ENCODE measurements at regions not wholly inside any gene's neighbourhood (a gene's known extent, or its start where the extent isn't known, plus 50 kb on each side); places are given as distances from the start of the nearest gene placed in this dataset.

DNA sequence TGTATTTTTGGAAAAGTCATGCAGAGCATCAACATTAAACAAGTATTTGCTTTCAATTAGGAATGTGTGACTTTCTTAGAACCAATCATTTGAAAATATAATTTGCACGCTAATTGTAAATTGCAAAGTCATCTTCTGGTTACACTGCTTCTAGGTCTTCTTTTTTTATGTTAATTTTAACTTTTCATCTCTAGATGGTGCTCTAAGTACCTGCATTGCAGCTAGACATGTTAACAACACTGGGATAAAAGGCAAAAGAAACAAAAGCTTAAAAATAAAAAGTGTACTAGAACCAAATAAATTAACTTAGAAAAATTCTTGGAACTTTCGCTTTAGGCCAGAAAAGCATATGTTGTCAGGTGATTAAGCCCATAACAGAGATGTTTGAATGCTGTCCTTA, 2758.2 kb downstream of the PCDH9 start:
- Histone ChIP-seq H2AFZ (ENCODE audit: low read length, unreplicated experiment) (no peak overlapping the region), H3K27ac (ENCODE audit: low read depth, low read length) (no peak overlapping the region), H3K4me1 (ENCODE audit: control insufficient read depth, insufficient read depth, low read length, unreplicated experiment) (no peaks in the 10 kb centered on the region), H3K27me3 (ENCODE audit: insufficient read depth, low read length) (no peaks in the 10 kb centered on the region), H3K36me3 (ENCODE audit: insufficient read depth, low read length) (no peaks in the 10 kb centered on the region), H3K79me2 (ENCODE audit: control insufficient read depth, insufficient read depth, low read length, unreplicated experiment) (no peaks in the 10 kb centered on the region), H3K4me3 (ENCODE audit: low read depth, low read length) (no peak overlapping the region)

DNA sequence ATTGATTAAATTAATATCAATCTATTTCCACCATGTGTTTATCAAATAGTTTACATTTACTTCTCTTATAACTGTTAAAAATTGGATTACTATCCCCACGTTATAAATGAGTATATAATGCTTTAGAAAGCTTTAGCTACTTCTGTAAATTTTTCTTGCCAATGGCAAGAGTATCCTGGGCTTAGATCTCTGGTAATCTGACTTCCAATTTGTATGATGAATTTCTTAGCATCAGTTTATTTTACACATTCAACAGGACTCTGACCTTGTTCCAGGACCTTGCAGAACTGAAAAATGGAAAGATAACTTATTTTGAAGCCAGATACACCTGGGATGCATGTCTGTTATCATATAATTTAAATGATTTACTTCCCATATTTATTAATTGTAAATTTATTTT, 2759.4 kb downstream of the PCDH9 start:
- Histone ChIP-seq H2AFZ (ENCODE audit: low read length, unreplicated experiment) (no peak overlapping the region), H3K27ac (ENCODE audit: low read depth, low read length) (no peak overlapping the region), H3K36me3 (ENCODE audit: insufficient read depth, low read length) (no peaks in the 10 kb centered on the region), H3K4me1 (ENCODE audit: control insufficient read depth, insufficient read depth, low read length, unreplicated experiment) (no peaks in the 10 kb centered on the region), H3K27me3 (ENCODE audit: insufficient read depth, low read length) (no peaks in the 10 kb centered on the region), H3K4me3 (ENCODE audit: low read depth, low read length) (no peak overlapping the region), H3K79me2 (ENCODE audit: control insufficient read depth, insufficient read depth, low read length, unreplicated experiment) (no peaks in the 10 kb centered on the region)

DNA sequence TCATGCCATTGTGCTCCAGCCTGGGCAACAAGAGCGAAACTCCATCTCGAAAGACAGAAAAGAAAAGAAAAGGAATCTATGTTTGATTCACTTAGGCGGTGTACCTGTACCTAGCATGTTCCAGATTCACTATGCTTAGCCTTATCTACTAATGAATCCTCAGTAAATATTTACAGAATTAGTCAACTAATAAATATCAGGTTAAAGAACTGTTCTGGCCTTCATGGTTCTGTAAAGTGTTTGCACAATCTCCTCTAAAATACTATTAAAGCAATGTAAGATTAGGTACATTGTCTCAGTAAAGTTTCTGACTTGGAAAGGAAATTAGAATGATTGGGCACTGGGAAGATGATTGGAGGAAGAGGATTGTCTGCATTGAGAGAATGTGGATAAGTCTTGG, 2770.4 kb downstream of the PCDH9 start:
- Histone ChIP-seq H3K4me1 (ENCODE audit: control insufficient read depth, insufficient read depth, low read length, unreplicated experiment) (peaks cover 7% of the 10 kb centered on the region), H3K27me3 (ENCODE audit: insufficient read depth, low read length) (no peaks in the 10 kb centered on the region), H3K27ac (ENCODE audit: low read depth, low read length) (no peak overlapping the region), H3K79me2 (ENCODE audit: control insufficient read depth, insufficient read depth, low read length, unreplicated experiment) (no peaks in the 10 kb centered on the region), H3K36me3 (ENCODE audit: insufficient read depth, low read length) (no peaks in the 10 kb centered on the region), H2AFZ (ENCODE audit: low read length, unreplicated experiment) (no peak overlapping the region), H3K4me3 (ENCODE audit: low read depth, low read length) (no peak overlapping the region)

DNA sequence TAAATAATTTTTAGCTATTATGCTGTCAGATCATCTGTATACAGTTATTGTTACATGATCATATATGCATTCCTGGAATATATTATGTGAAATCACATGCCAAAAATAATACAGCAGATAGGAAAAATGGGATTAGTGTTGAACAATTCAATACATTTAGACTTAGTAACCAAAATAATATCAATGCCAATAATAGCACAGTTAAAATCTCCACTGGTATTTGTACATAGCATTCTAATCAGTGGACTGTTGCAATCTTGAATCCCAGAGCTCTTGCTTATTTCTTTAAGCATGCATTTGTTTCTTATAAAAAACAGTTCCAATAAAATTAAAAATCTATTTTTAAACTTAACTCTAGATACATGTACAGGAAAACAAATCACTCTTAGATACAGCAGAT, 2772.2 kb downstream of the PCDH9 start:
- Histone ChIP-seq H3K36me3 (ENCODE audit: insufficient read depth, low read length) (no peaks in the 10 kb centered on the region), H3K4me1 (ENCODE audit: control insufficient read depth, insufficient read depth, low read length, unreplicated experiment) (peaks cover 7% of the 10 kb centered on the region), H3K4me3 (ENCODE audit: low read depth, low read length) (no peak overlapping the region), H3K27me3 (ENCODE audit: insufficient read depth, low read length) (no peaks in the 10 kb centered on the region), H2AFZ (ENCODE audit: low read length, unreplicated experiment) (no peak overlapping the region), H3K79me2 (ENCODE audit: control insufficient read depth, insufficient read depth, low read length, unreplicated experiment) (no peaks in the 10 kb centered on the region), H3K27ac (ENCODE audit: low read depth, low read length) (peak overlapping the region; percentile 31; the same call in 1 of the 2 replicates)

DNA sequence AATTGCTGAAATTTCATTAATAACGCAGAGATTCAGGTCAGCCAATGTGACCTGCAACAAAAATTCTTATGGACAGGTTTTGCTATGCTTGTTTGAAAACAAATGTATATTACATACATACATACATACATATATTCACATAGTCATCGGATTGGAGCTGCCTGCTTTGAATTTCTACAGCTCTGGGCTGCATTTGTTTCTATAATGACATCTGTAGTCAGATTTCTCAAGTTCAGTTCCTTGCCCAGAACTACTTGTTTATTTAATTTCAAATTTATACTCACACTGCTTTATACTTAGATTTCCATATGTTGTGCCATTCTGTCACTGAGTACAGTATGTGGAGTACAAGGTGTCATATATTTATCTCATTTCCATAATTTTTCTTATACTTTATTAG, 2775.0 kb downstream of the PCDH9 start:
- Histone ChIP-seq H2AFZ (ENCODE audit: low read length, unreplicated experiment) (no peak overlapping the region), H3K27ac (ENCODE audit: low read depth, low read length) (no peak overlapping the region), H3K27me3 (ENCODE audit: insufficient read depth, low read length) (no peaks in the 10 kb centered on the region), H3K4me1 (ENCODE audit: control insufficient read depth, insufficient read depth, low read length, unreplicated experiment) (peaks cover 7% of the 10 kb centered on the region), H3K79me2 (ENCODE audit: control insufficient read depth, insufficient read depth, low read length, unreplicated experiment) (no peaks in the 10 kb centered on the region), H3K4me3 (ENCODE audit: low read depth, low read length) (no peak overlapping the region), H3K36me3 (ENCODE audit: insufficient read depth, low read length) (no peaks in the 10 kb centered on the region)

DNA sequence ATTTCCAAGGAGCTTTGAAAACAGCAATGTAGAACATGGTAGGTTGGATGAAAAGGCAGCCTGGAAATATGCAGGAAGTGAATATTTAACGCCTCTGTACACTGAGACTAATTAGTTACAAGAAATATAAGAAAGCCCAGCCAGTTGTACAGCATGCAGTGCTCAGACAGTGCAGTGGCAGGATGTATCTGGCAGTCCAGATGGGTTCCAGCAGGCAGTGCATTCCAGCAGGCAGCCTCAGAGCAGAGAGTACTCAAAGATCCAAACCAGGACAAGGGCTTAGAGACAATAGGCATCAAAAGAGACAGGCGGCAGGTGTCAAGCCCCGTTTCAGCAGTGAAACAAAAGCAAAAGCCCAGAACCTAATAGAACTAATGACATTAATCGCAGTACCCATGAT, 2776.3 kb downstream of the PCDH9 start:
- H3K4me3 ChIP-seq (ENCODE audit: low read depth, low read length): no peak overlapping the region
- no peaks in the 10 kb centered on the region for H3K27me3 ChIP-seq (ENCODE audit: insufficient read depth, low read length)
- H3K4me1 ChIP-seq (ENCODE audit: control insufficient read depth, insufficient read depth, low read length, unreplicated experiment): peaks cover 7% of the 10 kb centered on the region
- H3K27ac ChIP-seq (ENCODE audit: low read depth, low read length): no peak overlapping the region
- no peaks in the 10 kb centered on the region for H3K36me3 ChIP-seq (ENCODE audit: insufficient read depth, low read length)
- no peaks in the 10 kb centered on the region for H3K79me2 ChIP-seq (ENCODE audit: control insufficient read depth, insufficient read depth, low read length, unreplicated experiment)
- H2AFZ ChIP-seq (ENCODE audit: low read length, unreplicated experiment): no peak overlapping the region

DNA sequence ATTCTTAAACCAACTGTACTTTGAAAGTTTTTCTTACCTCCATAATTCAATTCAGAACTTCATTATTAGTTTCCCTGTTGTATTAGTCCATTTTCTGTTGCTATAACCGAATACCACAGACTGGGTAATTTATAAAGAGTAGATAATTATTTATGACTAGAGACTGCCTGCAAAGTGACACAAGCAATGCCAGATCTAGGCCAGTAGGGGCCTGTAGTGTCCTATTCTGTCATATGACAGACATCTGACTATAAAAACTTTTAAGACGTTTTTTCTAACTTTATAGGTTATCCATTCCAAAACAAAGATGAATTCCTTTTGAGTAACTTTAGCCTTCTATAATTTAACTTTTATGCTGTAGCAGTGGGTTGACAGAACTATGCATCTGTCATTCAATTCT, 2783.8 kb downstream of the PCDH9 start:
- no peak overlapping the region for H2AFZ ChIP-seq (ENCODE audit: low read length, unreplicated experiment)

DNA sequence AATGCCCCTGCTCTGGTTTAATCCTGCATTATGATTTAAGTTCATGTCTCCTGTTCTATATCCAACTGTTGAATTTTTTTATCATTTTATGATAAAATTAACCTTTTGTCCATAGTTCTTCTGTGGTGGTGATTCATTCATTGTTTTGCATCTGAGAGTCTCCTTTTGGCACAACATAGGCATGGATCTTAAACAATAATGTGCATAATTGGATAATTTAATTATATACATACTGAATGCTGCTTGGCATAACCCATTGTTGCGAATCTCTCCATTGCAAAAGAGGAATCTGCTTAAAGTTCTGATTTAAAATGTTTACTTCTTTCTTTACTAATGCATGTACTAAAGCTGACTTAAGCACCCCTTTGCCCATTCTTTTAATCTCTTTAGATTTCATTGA, 2788.4 kb downstream of the PCDH9 start:
- Histone ChIP-seq H3K27me3 (ENCODE audit: insufficient read depth, low read length) (no peaks in the 10 kb centered on the region), H3K36me3 (ENCODE audit: insufficient read depth, low read length) (no peaks in the 10 kb centered on the region), H2AFZ (ENCODE audit: low read length, unreplicated experiment) (no peak overlapping the region), H3K4me3 (ENCODE audit: low read depth, low read length) (no peak overlapping the region), H3K79me2 (ENCODE audit: control insufficient read depth, insufficient read depth, low read length, unreplicated experiment) (no peaks in the 10 kb centered on the region), H3K4me1 (ENCODE audit: control insufficient read depth, insufficient read depth, low read length, unreplicated experiment) (no peaks in the 10 kb centered on the region), H3K27ac (ENCODE audit: low read depth, low read length) (no peak overlapping the region)

More for the DNA sequence above, 2783.8 kb downstream of the PCDH9 start:
- Histone ChIP-seq H3K27ac (ENCODE audit: low read depth, low read length) (no peak overlapping the region), H3K27me3 (ENCODE audit: insufficient read depth, low read length) (no peaks in the 10 kb centered on the region), H3K4me1 (ENCODE audit: control insufficient read depth, insufficient read depth, low read length, unreplicated experiment) (no peaks in the 10 kb centered on the region), H3K36me3 (ENCODE audit: insufficient read depth, low read length) (no peaks in the 10 kb centered on the region), H3K79me2 (ENCODE audit: control insufficient read depth, insufficient read depth, low read length, unreplicated experiment) (no peaks in the 10 kb centered on the region), H3K4me3 (ENCODE audit: low read depth, low read length) (no peak overlapping the region)

DNA sequence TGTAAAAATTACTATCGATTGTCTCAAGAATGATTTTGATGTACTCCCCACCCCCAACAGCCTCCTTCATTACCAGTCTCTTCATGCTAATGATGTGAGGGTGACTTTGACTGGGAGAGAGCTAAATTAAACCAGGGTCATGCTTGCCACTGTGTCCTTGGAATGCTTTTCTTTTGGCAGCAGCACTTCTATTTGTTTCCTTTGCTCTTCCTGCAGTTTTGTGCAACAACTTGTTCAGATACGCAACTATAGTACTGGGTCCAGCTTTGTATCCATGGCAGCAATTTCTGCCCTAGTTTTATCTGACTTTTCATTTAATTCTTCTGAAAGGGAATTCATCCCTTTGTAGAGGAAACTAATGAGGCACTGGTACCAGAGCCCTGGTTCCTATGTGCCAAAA, 2792.1 kb downstream of the PCDH9 start:
- no peaks in the 10 kb centered on the region for H3K79me2 ChIP-seq (ENCODE audit: control insufficient read depth, insufficient read depth, low read length, unreplicated experiment)
- H2AFZ ChIP-seq (ENCODE audit: low read length, unreplicated experiment): no peak overlapping the region
- no peak overlapping the region for H3K4me3 ChIP-seq (ENCODE audit: low read depth, low read length)
- H3K4me1 ChIP-seq (ENCODE audit: control insufficient read depth, insufficient read depth, low read length, unreplicated experiment): no peaks in the 10 kb centered on the region
- no peaks in the 10 kb centered on the region for H3K36me3 ChIP-seq (ENCODE audit: insufficient read depth, low read length)
- no peak overlapping the region for H3K27ac ChIP-seq (ENCODE audit: low read depth, low read length)
- no peaks in the 10 kb centered on the region for H3K27me3 ChIP-seq (ENCODE audit: insufficient read depth, low read length)

DNA sequence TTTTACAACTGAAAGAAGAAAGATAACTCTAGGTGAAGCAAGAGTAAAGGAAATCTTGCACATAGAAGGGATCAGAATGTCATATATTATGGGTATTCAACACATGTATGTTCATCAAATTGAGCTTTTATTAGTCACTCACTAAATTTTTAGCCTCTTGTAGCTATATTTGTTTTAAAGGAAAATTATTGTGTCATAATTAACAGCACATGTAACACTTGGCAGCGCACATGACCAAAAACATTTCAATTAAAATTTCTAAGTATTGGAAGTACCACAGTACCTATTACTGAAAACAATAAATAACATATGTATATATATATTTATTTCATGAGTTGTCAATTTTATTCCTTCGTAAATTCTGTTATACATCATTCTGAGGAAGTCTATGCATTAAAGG, 2800.4 kb downstream of the PCDH9 start:
- no peaks in the 10 kb centered on the region for H3K27me3 ChIP-seq (ENCODE audit: insufficient read depth, low read length)
- H3K4me1 ChIP-seq (ENCODE audit: control insufficient read depth, insufficient read depth, low read length, unreplicated experiment): no peaks in the 10 kb centered on the region
- no peak overlapping the region for H2AFZ ChIP-seq (ENCODE audit: low read length, unreplicated experiment)
- no peak overlapping the region for H3K27ac ChIP-seq (ENCODE audit: low read depth, low read length)
- no peaks in the 10 kb centered on the region for H3K36me3 ChIP-seq (ENCODE audit: insufficient read depth, low read length)
- no peaks in the 10 kb centered on the region for H3K79me2 ChIP-seq (ENCODE audit: control insufficient read depth, insufficient read depth, low read length, unreplicated experiment)
- H3K4me3 ChIP-seq (ENCODE audit: low read depth, low read length): no peak overlapping the region

DNA sequence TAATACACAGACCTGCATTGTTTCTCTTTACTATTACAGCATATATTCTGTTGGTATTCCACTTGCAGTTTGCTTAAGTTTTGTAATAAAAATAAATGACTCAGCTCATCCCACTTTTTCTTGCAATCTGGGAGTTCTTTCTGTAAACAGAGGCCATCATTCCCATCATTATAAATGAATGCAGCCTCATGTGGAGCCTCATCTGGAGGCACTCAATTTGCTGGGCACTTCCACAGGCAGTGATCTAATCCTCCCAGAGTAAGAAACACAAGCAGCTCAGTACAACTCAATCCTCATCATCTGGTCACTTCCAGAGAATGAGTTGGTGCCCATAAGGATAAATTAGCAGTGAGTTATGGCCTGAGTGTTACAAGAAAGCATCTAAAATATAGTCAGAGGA, 2801.9 kb downstream of the PCDH9 start:
- Histone ChIP-seq H3K27me3 (ENCODE audit: insufficient read depth, low read length) (no peaks in the 10 kb centered on the region), H3K4me3 (ENCODE audit: low read depth, low read length) (no peak overlapping the region), H3K36me3 (ENCODE audit: insufficient read depth, low read length) (no peaks in the 10 kb centered on the region), H3K79me2 (ENCODE audit: control insufficient read depth, insufficient read depth, low read length, unreplicated experiment) (no peaks in the 10 kb centered on the region), H3K4me1 (ENCODE audit: control insufficient read depth, insufficient read depth, low read length, unreplicated experiment) (no peaks in the 10 kb centered on the region), H3K27ac (ENCODE audit: low read depth, low read length) (no peak overlapping the region), H2AFZ (ENCODE audit: low read length, unreplicated experiment) (no peak overlapping the region)

DNA sequence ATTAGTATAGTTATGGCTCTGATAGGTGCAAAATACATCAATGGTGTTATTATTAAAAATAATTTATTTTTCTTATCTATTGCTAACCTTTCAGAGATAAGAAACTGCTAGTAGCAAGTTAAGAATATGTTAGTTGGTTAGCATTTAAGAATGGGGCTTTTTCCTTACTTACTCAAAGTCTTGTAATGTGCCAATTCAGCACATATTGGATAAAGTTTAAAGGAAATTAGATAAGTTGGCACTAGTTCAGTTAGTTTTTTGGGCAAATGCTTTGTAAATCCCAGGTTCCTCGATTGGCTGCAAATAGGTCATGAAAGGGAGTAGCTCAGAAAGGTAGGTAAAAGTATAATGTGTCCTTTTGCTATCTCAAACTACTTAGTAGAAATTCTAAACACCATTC, 2806.7 kb downstream of the PCDH9 start:
- no peak overlapping the region for H3K4me3 ChIP-seq (ENCODE audit: low read depth, low read length)
- no peaks in the 10 kb centered on the region for H3K79me2 ChIP-seq (ENCODE audit: control insufficient read depth, insufficient read depth, low read length, unreplicated experiment)
- no peak overlapping the region for H3K27ac ChIP-seq (ENCODE audit: low read depth, low read length)
- H3K36me3 ChIP-seq (ENCODE audit: insufficient read depth, low read length): no peaks in the 10 kb centered on the region
- no peak overlapping the region for H2AFZ ChIP-seq (ENCODE audit: low read length, unreplicated experiment)
- H3K27me3 ChIP-seq (ENCODE audit: insufficient read depth, low read length): no peaks in the 10 kb centered on the region
- H3K4me1 ChIP-seq (ENCODE audit: control insufficient read depth, insufficient read depth, low read length, unreplicated experiment): no peaks in the 10 kb centered on the region

Data from ACC112 (cell line).